Endometrium (tissue), 2 donors: ENCODE measurements at regions not wholly inside any gene's neighbourhood (a gene's known extent, or its start where the extent isn't known, plus 50 kb on each side); places are given as distances from the start of the nearest gene placed in this dataset.

ENCODE experiments used
- FAIRE-seq: peaks from 2 replicates; lab custom pipeline; 2012; peaks lifted over from hg19 to GRCh38; lab: Jason Lieb, UNC
- donor health status: control.
- donor health status: control.

- no peak for FAIRE-seq
These were observed 288.9 kb downstream of the CDK5RAP2 start for GRCh38 chr9:120291050-120291449.

GRCh38 chr9:120289990-120290975 is 289.7 kb downstream of the CDK5RAP2 start:
- FAIRE-seq, result no peak

- no peak for FAIRE-seq
These were observed 290.9 kb downstream of the CDK5RAP2 start for GRCh38 chr9:120289098-120289497.

- FAIRE-seq, result no peak
These were observed 293.4 kb downstream of the CDK5RAP2 start for GRCh38 chr9:120286530-120286929.

- no peak for FAIRE-seq
These were observed 295.1 kb downstream of the CDK5RAP2 start for GRCh38 chr9:120284821-120285220.

- FAIRE-seq, result no peak
These were observed 298.3 kb downstream of the CDK5RAP2 start for GRCh38 chr9:120281665-120282064.

- FAIRE-seq, result no peak
These were observed 312.0 kb downstream of the CDK5RAP2 start for GRCh38 chr9:120267929-120268328.

- no peak for FAIRE-seq
These were observed 314.2 kb downstream of the CDK5RAP2 start for GRCh38 chr9:120265791-120266190.

- FAIRE-seq, result no peak
These were observed 315.4 kb downstream of the CDK5RAP2 start for GRCh38 chr9:120264528-120264927.

GRCh38 chr9:120263836-120264235 is 316.1 kb downstream of the CDK5RAP2 start:
- FAIRE-seq, result no peak

GRCh38 chr9:120261419-120261818 is 318.5 kb downstream of the CDK5RAP2 start:
- no peak for FAIRE-seq

GRCh38 chr9:120259100-120259499 is 320.9 kb downstream of the CDK5RAP2 start:
- FAIRE-seq, result no peak

GRCh38 chr9:120258096-120258495 is 321.9 kb downstream of the CDK5RAP2 start:
- no peak for FAIRE-seq

- FAIRE-seq, result no peak
These were observed 322.5 kb downstream of the CDK5RAP2 start for GRCh38 chr9:120257483-120257882.

GRCh38 chr9:120256146-120256545 is 323.8 kb downstream of the CDK5RAP2 start:
- no peak for FAIRE-seq

GRCh38 chr9:120252248-120252647 is 327.7 kb downstream of the CDK5RAP2 start:
- FAIRE-seq, result no peak

GRCh38 chr9:120242116-120242811 is 337.7 kb downstream of the CDK5RAP2 start:
- FAIRE-seq, result no peak

- no peak for FAIRE-seq
These were observed 343.4 kb downstream of the CDK5RAP2 start for GRCh38 chr9:120236596-120236995.

GRCh38 chr9:120235081-120235480 is 344.9 kb downstream of the CDK5RAP2 start:
- no peak for FAIRE-seq

- FAIRE-seq, result no peak
These were observed 349.7 kb downstream of the CDK5RAP2 start for GRCh38 chr9:120230227-120230626.

GRCh38 chr9:120221844-120222243 is 358.1 kb downstream of the CDK5RAP2 start:
- FAIRE-seq, result no peak

- no peak for FAIRE-seq
These were observed 365.6 kb downstream of the CDK5RAP2 start for GRCh38 chr9:120214332-120214731.

- no peak for FAIRE-seq
These were observed 367.1 kb downstream of the CDK5RAP2 start for GRCh38 chr9:120212853-120213200.
